OCI-LY1 (cell line): ENCODE measurements at regions not wholly inside any gene's neighbourhood (a gene's known extent, or its start where the extent isn't known, plus 50 kb on each side); places are given as distances from the start of the nearest gene placed in this dataset.

ENCODE experiments used
- H2AFZ ChIP-seq: fragments of 200-600 bp; sonication (generic), shearing (Covaris generic); 2 replicates; pipeline ENCODE4 v1.6.0; 2014; ENCODE audit warnings: antibody characterized with exemption, mild to moderate bottlenecking, low read length
- H3F3A ChIP-seq: fragments of 200-600 bp; sonication (generic), shearing (Covaris generic); 2 replicates; pipeline ENCODE4 v1.6.0; 2014; ENCODE audit warnings: mild to moderate bottlenecking, antibody characterized with exemption, low read length, moderate library complexity; ENCODE audit not compliant: insufficient read depth
- H3K27ac ChIP-seq: fragments of 200-600 bp; sonication (generic); 2 replicates; pipeline ENCODE4 v1.5.1; 2014; ENCODE audit warnings: low read length, mixed run types, mild to moderate bottlenecking, low read depth; ENCODE audit not compliant: poor library complexity, severe bottlenecking
- H3K27me3 ChIP-seq: fragments of 200-600 bp; sonication (generic); 2 replicates; pipeline ENCODE4 v1.6.0; 2014; ENCODE audit warnings: antibody characterized with exemption, mild to moderate bottlenecking, low read length, moderate library complexity; ENCODE audit not compliant: insufficient read depth
- H3K36me3 ChIP-seq: fragments of 200-600 bp; sonication (generic); 2 replicates; pipeline ENCODE4 v1.6.1; 2014; ENCODE audit warnings: mild to moderate bottlenecking, antibody characterized with exemption, low read length, moderate library complexity, mixed read lengths; ENCODE audit not compliant: insufficient read depth
- H3K4me1 ChIP-seq: fragments of 200-600 bp; sonication (generic); 2 replicates; pipeline ENCODE4 v1.5.1; 2014; ENCODE audit warnings: mild to moderate bottlenecking, low read length, moderate library complexity; ENCODE audit not compliant: insufficient read depth, severe bottlenecking
- H3K4me2 ChIP-seq: fragments of 200-600 bp; sonication (generic), shearing (Covaris generic); 2 replicates; pipeline ENCODE4 v1.6.1; 2014; ENCODE audit warnings: low read length
- H3K4me3 ChIP-seq: fragments of 200-600 bp; sonication (generic); 2 replicates; pipeline ENCODE4 v1.5.1; 2014; ENCODE audit warnings: low read length, low read depth, mild to moderate bottlenecking, mixed read lengths; ENCODE audit not compliant: poor library complexity, severe bottlenecking
- H3K79me2 ChIP-seq: fragments of 200-600 bp; shearing (Covaris generic); 2 replicates; pipeline ENCODE4 v1.6.1; 2016; ENCODE audit warnings: mixed run types, low read length, mixed read lengths; ENCODE audit not compliant: insufficient read depth
- H3K9ac ChIP-seq: fragments of 200-600 bp; sonication (generic), shearing (Covaris generic); 2 replicates; pipeline ENCODE4 v1.6.1; 2014; ENCODE audit warnings: mild to moderate bottlenecking, low read length, mixed read lengths
- H3K9me2 ChIP-seq: fragments of 200-600 bp; sonication (generic), shearing (Covaris generic); 2 replicates; pipeline ENCODE4 v1.6.1; 2014; ENCODE audit warnings: low read depth, mild to moderate bottlenecking, low read length, mixed read lengths
- H3K9me3 ChIP-seq: fragments of 200-600 bp; shearing (Covaris generic); 2 replicates; pipeline ENCODE4 v1.6.1; 2014; ENCODE audit warnings: low read length, mixed read lengths
- H4K20me1 ChIP-seq: fragments of 200-600 bp; sonication (generic), shearing (Covaris generic); 2 replicates; pipeline ENCODE4 v1.6.0; 2016; ENCODE audit warnings: mild to moderate bottlenecking, low read length; ENCODE audit not compliant: insufficient read depth
- CTCF ChIP-seq: fragments of 200-600 bp; sonication (generic), shearing (Covaris generic); IDR thresholded peaks from 2 replicates; pipeline ENCODE4 v1.5.1; 2017; ENCODE audit warnings: mild to moderate bottlenecking, antibody characterized with exemption, low read length, moderate library complexity, mixed read lengths
- EZH2 ChIP-seq: fragments of 200-600 bp; sonication (generic), shearing (Covaris generic); IDR thresholded peaks from 2 replicates; pipeline ENCODE4 v1.8.0; 2017; ENCODE audit warnings: borderline replicate concordance, mixed run types, mild to moderate bottlenecking, antibody characterized with exemption, low read length, moderate library complexity, mixed read lengths

GRCh38 chr1:25083481-25084345 is 148.6 kb downstream of the SYF2 start:
- no peak overlapping the region for H2AFZ ChIP-seq
- no peaks in the 10 kb centered on the region for H3K36me3 ChIP-seq
- H3K9ac ChIP-seq, result no peak overlapping the region
- no peaks in the 10 kb centered on the region for H4K20me1 ChIP-seq
- no peaks in the 10 kb centered on the region for H3F3A ChIP-seq
- H3K27me3 ChIP-seq, result 0 out of 2 replicates have a peak, but pooled peaks cover 9% of the 10 kb centered on the region
- no peak for TF ChIP-seq EZH2
- no peak for TF ChIP-seq CTCF
- H3K27ac ChIP-seq, result no peak overlapping the region
- H3K9me2 ChIP-seq, result no peaks in the 10 kb centered on the region
- no peaks in the 10 kb centered on the region for H3K79me2 ChIP-seq
- H3K4me2 ChIP-seq, result no peak overlapping the region
- no peaks in the 10 kb centered on the region for H3K9me3 ChIP-seq
- no peaks in the 10 kb centered on the region for H3K4me1 ChIP-seq
- H3K4me3 ChIP-seq, result no peak overlapping the region

- no peak overlapping the region for H3K4me3 ChIP-seq
- 0 out of 2 replicates have a peak, but pooled peaks cover 9% of the 10 kb centered on the region for H3K27me3 ChIP-seq
Measured at GRCh38 chr1:25082995-25083394, 149.3 kb downstream of the SYF2 start.

GRCh38 chr1:25082216-25082899 is 149.9 kb downstream of the SYF2 start:
- H3F3A ChIP-seq, result no peaks in the 10 kb centered on the region
- no peak overlapping the region for H3K27ac ChIP-seq
- H3K9me3 ChIP-seq, result peaks cover 3% of the 10 kb centered on the region
- H4K20me1 ChIP-seq, result no peaks in the 10 kb centered on the region
- no peaks in the 10 kb centered on the region for H3K9me2 ChIP-seq
- no peaks in the 10 kb centered on the region for H3K36me3 ChIP-seq
- H3K79me2 ChIP-seq, result no peaks in the 10 kb centered on the region
- H3K9ac ChIP-seq, result no peak overlapping the region
- no peak overlapping the region for H3K4me3 ChIP-seq
- TF ChIP-seq EZH2, result no peak
- no peak for TF ChIP-seq CTCF
- H2AFZ ChIP-seq, result no peak overlapping the region
- peaks cover 7% of the 10 kb centered on the region; the same call in 1 of the 2 replicates for H3K27me3 ChIP-seq
- no peaks in the 10 kb centered on the region for H3K4me1 ChIP-seq
- no peak overlapping the region for H3K4me2 ChIP-seq

More at GRCh38 chr1:25082995-25083394, 149.3 kb downstream of the SYF2 start:
- Histone ChIP-seq H3K36me3 (no peaks in the 10 kb centered on the region), H3F3A (no peaks in the 10 kb centered on the region), H4K20me1 (no peaks in the 10 kb centered on the region), H3K9me2 (no peaks in the 10 kb centered on the region), H3K4me1 (no peaks in the 10 kb centered on the region), H3K4me2 (no peak overlapping the region), H3K79me2 (no peaks in the 10 kb centered on the region), H2AFZ (no peak overlapping the region), H3K27ac (no peak overlapping the region), H3K9me3 (no peaks in the 10 kb centered on the region), H3K9ac (no peak overlapping the region)
- TF ChIP-seq CTCF (no peak), EZH2 (no peak)
